HL-60/S4 treated with retinoic acid at 250 ng/mL for 4 days and 3 days (cell line): ENCODE measurements at regions not wholly inside any gene's neighbourhood (a gene's known extent, or its start where the extent isn't known, plus 50 kb on each side); places are given as distances from the start of the nearest gene placed in this dataset.

Experiments
- in situ Hi-C: fragments of 300-500 bp; cut with MboI; formaldehyde crosslinking; loops from 2 replicates; pipeline ENCODE4 v1.7.0; 2022; ENCODE audit warnings: low sequenced_read_pairs

DNA sequence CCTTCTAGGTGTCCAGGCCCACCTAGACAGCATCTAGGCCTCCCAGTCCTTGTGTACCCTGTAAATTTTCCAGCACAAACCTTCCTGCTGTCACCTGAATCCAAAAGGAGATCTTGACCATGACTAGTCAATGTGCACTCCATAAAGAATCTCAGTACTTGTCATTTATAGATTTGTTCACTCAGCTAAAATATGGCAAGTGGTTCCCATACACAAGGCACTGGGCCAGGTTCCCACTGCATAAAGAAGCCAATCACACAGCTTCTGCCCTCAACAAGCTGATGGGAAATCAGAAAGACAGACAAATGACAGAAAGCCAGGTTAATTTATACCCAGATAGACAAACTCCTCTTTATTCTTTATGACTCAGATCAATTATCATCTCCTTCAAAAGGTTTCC, 526.8 kb downstream of the CD83 start:
- in situ Hi-C loops = no loop called here

GRCh38 chr6:14645221-14645620, 527.6 kb downstream of the CD83 start:
- in situ Hi-C loops = no loop called here

DNA sequence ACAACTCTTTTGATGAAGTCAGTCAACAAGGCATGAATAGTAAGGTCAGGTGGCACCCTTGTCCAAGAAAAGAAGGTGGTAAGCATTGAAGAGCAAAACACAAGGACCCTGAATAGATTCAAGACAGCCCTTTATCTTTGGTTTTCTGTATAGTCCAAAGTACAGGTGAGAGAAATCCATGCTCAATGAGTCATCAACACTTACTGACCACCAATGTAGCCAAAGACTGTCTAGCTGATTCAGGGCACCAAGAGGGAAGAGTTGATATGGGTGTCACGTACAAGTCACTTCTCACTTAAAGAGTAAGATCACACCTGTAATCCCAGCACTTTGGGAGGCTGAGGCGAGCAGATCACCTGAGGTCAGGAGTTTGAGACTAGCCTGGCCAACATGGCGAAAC, 528.3 kb downstream of the CD83 start:
- in situ Hi-C loops = no loop called here

DNA sequence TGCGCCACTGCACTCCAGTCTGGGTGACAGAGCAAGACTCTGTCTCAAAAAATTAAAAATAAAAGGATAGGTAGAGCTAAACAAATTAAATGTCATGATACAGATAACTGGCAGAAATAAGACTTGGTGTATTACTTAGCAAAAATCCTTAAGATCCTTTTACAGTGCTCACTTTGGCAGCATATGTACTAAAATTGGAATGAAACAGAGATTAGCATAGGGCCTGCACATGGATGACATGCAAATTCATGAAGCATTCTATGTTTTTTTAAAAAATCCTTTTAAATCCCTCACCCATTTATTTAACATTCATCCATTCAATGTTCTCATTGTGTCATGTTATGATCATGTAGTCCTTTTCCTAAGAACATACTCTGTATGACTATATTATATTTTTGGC, 528.8 kb downstream of the CD83 start:
- in situ Hi-C loops = no loop called here

- in situ Hi-C loops = no loop called here
Measured at GRCh38 chr6:14647357-14647756, 529.8 kb downstream of the CD83 start.

- in situ Hi-C loops = no loop called here
Measured at GRCh38 chr6:14652536-14652935, 535.0 kb downstream of the CD83 start.

- in situ Hi-C loops = no loop called here
Measured at GRCh38 chr6:14655201-14656061, 537.9 kb downstream of the CD83 start.

DNA sequence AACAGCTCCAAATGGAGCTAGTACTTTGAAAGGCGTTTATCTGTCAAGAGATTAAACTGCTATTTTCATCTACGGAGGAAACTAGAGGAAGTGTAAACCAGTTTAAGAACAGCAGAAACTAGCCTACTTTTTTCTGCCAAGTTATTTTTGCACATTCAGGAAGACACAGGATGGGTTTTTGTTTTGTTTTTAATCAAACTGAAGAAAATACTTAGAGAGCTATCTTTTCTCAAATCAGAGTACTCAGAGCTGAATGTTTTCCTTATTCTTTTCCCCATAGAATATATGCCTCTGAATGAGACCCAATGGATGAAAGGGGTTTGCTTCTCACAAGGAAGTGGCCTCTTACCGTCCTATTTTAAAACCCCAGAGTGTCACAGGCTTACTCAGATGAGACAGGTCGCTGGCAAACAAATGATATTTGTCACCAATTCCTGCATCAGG, 538.5 kb downstream of the CD83 start:
- in situ Hi-C loops = no loop called here

DNA sequence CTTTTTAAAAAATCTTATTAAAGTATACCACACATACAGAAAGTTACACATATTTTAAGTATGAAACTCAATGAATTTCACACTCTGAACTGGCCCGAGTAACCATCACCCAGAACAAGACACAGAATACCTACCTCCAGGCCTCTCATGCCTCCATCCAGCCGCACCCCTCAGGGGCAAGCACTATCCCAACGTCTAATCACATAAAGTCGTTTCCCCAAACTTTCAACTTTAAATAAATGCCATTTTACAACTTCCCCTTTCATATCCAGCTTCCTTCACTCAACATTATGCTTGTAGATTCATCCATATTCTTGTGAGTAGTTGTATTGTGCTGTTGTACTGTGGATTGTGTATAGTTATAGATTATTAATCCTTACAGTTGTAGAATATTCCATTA, 539.1 kb downstream of the CD83 start:
- in situ Hi-C loops = no loop called here

- in situ Hi-C loops = no loop called here
Measured at GRCh38 chr6:14658030-14658429, 540.5 kb downstream of the CD83 start.

- in situ Hi-C loops = no loop called here
Measured at GRCh38 chr6:14658886-14659561, 541.5 kb downstream of the CD83 start.

DNA sequence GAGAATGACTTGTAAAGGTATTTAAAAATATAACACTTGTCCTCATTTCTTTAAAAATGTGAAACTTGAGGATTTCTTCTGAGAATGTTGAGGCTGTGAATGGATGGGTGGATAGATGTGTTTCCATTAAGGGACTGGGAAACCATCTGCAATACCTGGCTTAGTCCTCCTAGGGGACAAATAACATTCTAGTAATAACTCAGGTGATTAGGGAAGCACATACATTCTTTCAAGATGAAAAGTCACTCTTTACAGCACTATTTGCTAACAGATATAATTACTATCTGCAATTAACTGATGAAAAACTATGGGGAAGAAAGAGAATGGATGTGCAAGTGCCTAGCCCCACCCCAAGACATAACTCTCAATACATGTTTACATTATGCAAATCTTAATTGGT, 542.3 kb downstream of the CD83 start:
- in situ Hi-C loops = no loop called here

- in situ Hi-C loops = no loop called here
Measured at GRCh38 chr6:14660806-14661579, 543.4 kb downstream of the CD83 start.

GRCh38 chr6:14661691-14662090, 544.1 kb downstream of the CD83 start:
- in situ Hi-C loops = no loop called here

GRCh38 chr6:14664112-14664601, 546.6 kb downstream of the CD83 start:
- in situ Hi-C loops = no loop called here

DNA sequence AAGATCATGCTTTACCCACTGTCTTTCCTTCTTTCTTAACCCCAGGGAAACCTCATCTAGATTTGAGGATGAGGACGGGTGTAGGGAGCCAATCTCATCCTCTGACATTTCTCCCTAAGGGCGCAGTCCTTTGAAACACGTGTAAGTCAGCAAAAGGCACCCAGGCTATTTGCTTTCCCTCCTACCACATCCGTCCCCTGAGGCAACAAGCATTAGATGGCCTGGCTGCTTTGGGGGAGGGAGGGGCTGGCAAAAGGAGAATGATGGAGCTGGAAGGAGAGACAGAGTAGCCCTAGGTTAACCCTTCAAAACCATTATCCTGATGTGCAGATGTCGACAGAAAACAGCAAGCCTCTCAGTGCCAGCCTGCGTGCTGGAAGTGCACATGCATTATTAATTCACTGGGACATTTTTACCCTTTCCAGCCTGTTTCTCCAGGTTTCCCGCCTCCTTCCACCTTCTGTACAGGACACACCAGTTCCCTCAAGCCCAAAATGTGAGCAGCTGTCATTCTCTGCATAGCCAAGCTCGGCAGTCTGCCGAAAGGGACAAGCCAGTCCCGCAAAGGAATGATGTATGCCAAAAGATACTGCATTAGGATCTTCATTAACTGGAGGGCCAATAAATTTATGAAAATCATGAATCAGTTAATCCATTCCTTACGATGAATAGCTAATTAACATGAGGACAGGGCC, 547.2 kb downstream of the CD83 start:
- in situ Hi-C loops = no loop called here

GRCh38 chr6:14665827-14666724, 548.5 kb downstream of the CD83 start:
- in situ Hi-C loops = no loop called here

- in situ Hi-C loops = no loop called here
Measured at GRCh38 chr6:14670806-14671205, 553.2 kb downstream of the CD83 start.

DNA sequence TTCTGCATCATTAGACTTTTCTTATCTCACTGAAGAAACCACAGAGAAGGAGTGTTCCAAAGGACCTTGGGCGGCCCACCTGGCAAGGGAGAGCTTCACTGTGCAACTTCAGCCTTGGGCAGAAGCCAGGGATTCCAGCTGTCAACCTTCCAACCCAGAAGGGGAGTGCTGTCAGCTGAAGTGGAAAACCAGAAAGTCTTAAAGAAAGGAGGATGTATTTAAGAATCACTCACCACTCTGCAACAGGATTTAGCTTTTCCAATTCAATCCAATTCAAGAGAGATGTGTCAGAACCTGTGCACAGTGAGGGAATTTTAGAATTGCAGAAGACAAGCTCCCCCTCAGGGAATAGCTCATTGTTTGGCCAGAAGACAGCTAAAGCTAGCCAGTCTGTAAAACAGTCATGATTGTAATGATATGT, 553.7 kb downstream of the CD83 start:
- in situ Hi-C loops = no loop called here

GRCh38 chr6:14671937-14672336, 554.4 kb downstream of the CD83 start:
- in situ Hi-C loops = no loop called here
